Lower leg skin (tissue), 3 donors: ENCODE measurements at regions not wholly inside any gene's neighbourhood (a gene's known extent, or its start where the extent isn't known, plus 50 kb on each side); places are given as distances from the start of the nearest gene placed in this dataset.

ENCODE experiments used
- POLR2A ChIP-seq, 2 donors: fragments of 450-650 bp; IDR thresholded peaks; one replicate each; pipeline ENCODE4 v1.6.1; 2016 to 2017; ENCODE audit warnings: antibody characterized with exemption in 2 of 2, mild to moderate bottlenecking in 1 of 2, moderate library complexity in 1 of 2
- TF ChIP-seq, protein P1 (sequence below), 3 donors: fragments of 450-650 bp; IDR thresholded peaks; one replicate each; pipeline ENCODE4 v1.5.1; 2016; ENCODE audit warnings: antibody characterized with exemption in 3 of 3, mild to moderate bottlenecking in 3 of 3, moderate library complexity in 2 of 3

DNA sequence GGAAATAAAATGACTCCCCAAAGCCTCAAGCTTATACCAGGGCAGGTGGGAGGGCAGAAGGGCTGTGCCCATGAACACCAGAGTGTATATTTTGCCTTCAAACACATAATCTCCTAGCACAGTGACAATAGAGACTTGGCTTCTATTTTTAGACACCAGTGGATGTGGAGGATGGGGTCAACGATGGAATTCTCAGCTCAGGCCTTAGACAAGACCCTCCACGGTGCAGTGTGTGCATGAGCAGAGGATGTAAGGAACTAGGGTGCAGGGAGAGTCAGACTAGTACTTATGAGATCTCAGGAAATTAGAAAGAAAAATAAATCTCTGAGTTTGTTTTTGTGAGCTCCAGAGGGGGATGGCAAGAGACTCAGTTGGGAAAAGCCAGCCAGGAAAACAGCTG lies 113.6 kb upstream of the CADM1 start:
- TF ChIP-seq, protein P1, sequence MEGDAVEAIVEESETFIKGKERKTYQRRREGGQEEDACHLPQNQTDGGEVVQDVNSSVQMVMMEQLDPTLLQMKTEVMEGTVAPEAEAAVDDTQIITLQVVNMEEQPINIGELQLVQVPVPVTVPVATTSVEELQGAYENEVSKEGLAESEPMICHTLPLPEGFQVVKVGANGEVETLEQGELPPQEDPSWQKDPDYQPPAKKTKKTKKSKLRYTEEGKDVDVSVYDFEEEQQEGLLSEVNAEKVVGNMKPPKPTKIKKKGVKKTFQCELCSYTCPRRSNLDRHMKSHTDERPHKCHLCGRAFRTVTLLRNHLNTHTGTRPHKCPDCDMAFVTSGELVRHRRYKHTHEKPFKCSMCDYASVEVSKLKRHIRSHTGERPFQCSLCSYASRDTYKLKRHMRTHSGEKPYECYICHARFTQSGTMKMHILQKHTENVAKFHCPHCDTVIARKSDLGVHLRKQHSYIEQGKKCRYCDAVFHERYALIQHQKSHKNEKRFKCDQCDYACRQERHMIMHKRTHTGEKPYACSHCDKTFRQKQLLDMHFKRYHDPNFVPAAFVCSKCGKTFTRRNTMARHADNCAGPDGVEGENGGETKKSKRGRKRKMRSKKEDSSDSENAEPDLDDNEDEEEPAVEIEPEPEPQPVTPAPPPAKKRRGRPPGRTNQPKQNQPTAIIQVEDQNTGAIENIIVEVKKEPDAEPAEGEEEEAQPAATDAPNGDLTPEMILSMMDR (IDR thresholded peaks at IDR 0.05) = no peak
- no peak for TF ChIP-seq POLR2A (IDR thresholded peaks at IDR 0.05)
